T-helper 1 cell treated with Interleukin-12 subunit alpha and Interleukin-12 subunit beta and Interleukin-4 antibody, amounts not matched to agents 30 μg/mL and 1 μg/mL, for 36 hours (primary cell): ENCODE measurements at regions not wholly inside any gene's neighbourhood (a gene's known extent, or its start where the extent isn't known, plus 50 kb on each side); places are given as distances from the start of the nearest gene placed in this dataset.
A peak's percentile ranks its signal among the peaks of the same experiment; 100 is the strongest.

Source experiments
- H3K27ac Mint-ChIP-seq: one replicate; pipeline ENCODE4 v1.8.0; 2021; ENCODE audit warnings: mild to moderate bottlenecking, mixed read lengths
- H3K27me3 Mint-ChIP-seq: one replicate; pipeline ENCODE4 v1.8.0; 2021; ENCODE audit warnings: low read depth, mixed read lengths
- H3K36me3 Mint-ChIP-seq: one replicate; pipeline ENCODE4 v1.8.0; 2021; ENCODE audit warnings: low read depth, mixed read lengths
- H3K4me1 Mint-ChIP-seq: one replicate; pipeline ENCODE4 v1.8.0; 2021; ENCODE audit warnings: low read depth, mixed read lengths
- H3K4me3 Mint-ChIP-seq: one replicate; pipeline ENCODE4 v1.8.0; 2021; ENCODE audit warnings: mild to moderate bottlenecking, moderate library complexity, mixed read lengths
- H3K9me3 Mint-ChIP-seq: one replicate; pipeline ENCODE4 v1.8.0; 2021; ENCODE audit warnings: mixed read lengths

- peak overlapping the region; percentile 88 for H3K27ac Mint-ChIP-seq
- H3K4me1 Mint-ChIP-seq, result peaks cover 47% of the 10 kb centered on the region
- no peak overlapping the region for H3K4me3 Mint-ChIP-seq
- peaks cover 14% of the 10 kb centered on the region for H3K9me3 Mint-ChIP-seq
- peaks cover 5% of the 10 kb centered on the region for H3K36me3 Mint-ChIP-seq
- no peaks in the 10 kb centered on the region for H3K27me3 Mint-ChIP-seq
Observed at GRCh38 chr6:33861722-33862121, 57.9 kb upstream of the MLN start.

DNA sequence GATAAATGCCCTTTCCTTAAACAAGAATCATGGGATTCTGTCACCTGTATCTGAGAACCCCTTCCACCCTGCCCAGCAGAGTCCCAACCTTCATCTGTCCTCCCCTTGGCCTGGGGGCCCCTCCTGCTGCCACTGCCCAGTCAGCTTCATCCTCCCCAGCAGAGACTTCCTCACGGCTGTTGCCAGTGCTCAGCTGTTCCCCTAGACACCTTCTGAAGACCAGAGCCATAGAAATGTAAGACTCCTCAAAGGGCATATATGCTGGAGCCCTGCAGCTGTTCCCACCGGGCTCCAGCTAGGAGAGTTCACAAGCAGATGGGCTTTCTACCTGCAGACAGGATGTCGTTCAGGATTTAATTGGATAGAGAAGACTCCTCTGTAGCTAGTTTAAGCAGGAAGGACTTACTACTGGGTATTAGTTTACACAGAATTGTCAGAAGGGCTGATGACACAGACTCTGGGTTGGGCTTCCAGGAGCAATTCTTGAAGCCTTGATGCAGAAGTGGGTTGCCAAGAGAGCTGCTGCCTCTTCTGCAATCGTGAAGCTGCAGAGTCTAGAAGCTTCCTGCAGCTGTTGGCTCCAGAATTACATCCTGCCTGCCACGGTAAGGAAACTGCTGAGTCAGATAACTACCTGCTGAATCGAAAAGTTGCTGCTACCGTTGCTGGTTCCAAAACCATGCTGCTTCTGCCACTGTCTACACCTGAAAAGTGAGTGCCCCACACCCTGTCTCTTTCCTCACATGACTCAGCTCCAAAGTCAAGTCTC lies 57.1 kb upstream of the MLN start:
- Mint-ChIP-seq H3K27ac (peak overlapping the region; percentile 88), H3K4me3 (peak overlapping the region; percentile 11), H3K9me3 (peaks cover 8% of the 10 kb centered on the region), H3K27me3 (no peaks in the 10 kb centered on the region), H3K36me3 (peaks cover 4% of the 10 kb centered on the region), H3K4me1 (peaks cover 51% of the 10 kb centered on the region)

GRCh38 chr6:33860006-33860405 lies 56.2 kb upstream of the MLN start:
- H3K4me1 Mint-ChIP-seq, result peaks cover 53% of the 10 kb centered on the region
- H3K9me3 Mint-ChIP-seq, result peaks cover 1% of the 10 kb centered on the region
- H3K36me3 Mint-ChIP-seq, result peaks cover 4% of the 10 kb centered on the region
- no peaks in the 10 kb centered on the region for H3K27me3 Mint-ChIP-seq
- no peak overlapping the region for H3K4me3 Mint-ChIP-seq
- no peak overlapping the region for H3K27ac Mint-ChIP-seq

- Mint-ChIP-seq H3K27ac (no peak overlapping the region), H3K36me3 (peaks cover 1% of the 10 kb centered on the region), H3K4me1 (peaks cover 55% of the 10 kb centered on the region), H3K9me3 (no peaks in the 10 kb centered on the region), H3K4me3 (no peak overlapping the region), H3K27me3 (peaks cover 9% of the 10 kb centered on the region)
Observed at GRCh38 chr6:33858804-33859505, 55.2 kb upstream of the MLN start.

GRCh38 chr6:33857932-33858475 lies 54.2 kb upstream of the MLN start:
- no peak overlapping the region for H3K27ac Mint-ChIP-seq
- H3K27me3 Mint-ChIP-seq, result peaks cover 9% of the 10 kb centered on the region
- peaks cover 50% of the 10 kb centered on the region for H3K4me1 Mint-ChIP-seq
- no peaks in the 10 kb centered on the region for H3K9me3 Mint-ChIP-seq
- H3K36me3 Mint-ChIP-seq, result no peaks in the 10 kb centered on the region
- H3K4me3 Mint-ChIP-seq, result no peak overlapping the region

DNA sequence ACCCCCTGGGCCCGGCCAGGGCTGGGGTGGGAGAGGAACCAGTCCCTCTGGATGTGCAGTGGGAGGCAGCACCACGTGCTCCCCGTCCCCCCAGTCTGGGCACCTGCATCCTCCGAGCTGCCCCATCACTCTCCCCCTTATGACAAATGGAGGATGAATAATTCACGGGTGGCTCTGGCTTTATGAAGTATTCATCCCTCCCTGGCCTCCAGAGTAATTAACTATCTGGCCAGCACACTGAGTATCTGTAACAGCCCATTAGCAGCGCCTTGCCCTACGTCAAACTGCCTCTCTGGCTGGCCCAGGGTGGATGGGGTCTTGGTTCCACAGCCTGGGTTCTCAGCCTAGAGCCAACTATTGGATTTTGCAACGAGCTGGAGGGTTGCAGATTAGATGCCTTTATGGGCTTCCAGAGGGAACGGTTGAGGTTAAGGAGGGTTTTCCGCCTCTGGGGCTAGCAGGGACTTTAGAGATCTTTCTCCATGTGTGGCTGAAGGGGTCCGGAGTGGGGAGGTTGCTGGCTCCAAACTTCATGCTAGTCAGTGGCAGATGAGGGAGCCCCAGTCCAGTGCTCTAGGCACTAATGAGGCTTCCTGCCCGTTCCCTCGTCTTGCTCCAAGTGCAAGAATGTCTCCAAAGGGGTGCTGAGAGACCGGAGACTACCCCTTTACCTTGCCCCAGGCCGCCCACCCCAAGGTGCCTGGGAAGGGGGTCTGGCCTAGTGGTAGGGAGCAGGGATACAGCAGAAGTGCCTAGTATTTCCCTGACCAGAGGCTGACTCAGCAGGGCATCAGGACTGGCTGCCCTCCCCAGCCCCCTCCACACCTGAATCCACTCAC lies 53.5 kb upstream of the MLN start:
- no peaks in the 10 kb centered on the region for H3K9me3 Mint-ChIP-seq
- no peaks in the 10 kb centered on the region for H3K36me3 Mint-ChIP-seq
- peaks cover 9% of the 10 kb centered on the region for H3K27me3 Mint-ChIP-seq
- H3K4me3 Mint-ChIP-seq, result no peak overlapping the region
- H3K27ac Mint-ChIP-seq, result no peak overlapping the region
- peaks cover 51% of the 10 kb centered on the region for H3K4me1 Mint-ChIP-seq

- peaks cover 9% of the 10 kb centered on the region for H3K27me3 Mint-ChIP-seq
- peak overlapping the region; percentile 10 for H3K4me3 Mint-ChIP-seq
- H3K4me1 Mint-ChIP-seq, result peaks cover 44% of the 10 kb centered on the region
- no peaks in the 10 kb centered on the region for H3K9me3 Mint-ChIP-seq
- no peaks in the 10 kb centered on the region for H3K36me3 Mint-ChIP-seq
- H3K27ac Mint-ChIP-seq, result peak overlapping the region; percentile 62
Observed at GRCh38 chr6:33856655-33857054, 52.9 kb upstream of the MLN start.

- Mint-ChIP-seq H3K9me3 (no peaks in the 10 kb centered on the region), H3K4me3 (peak overlapping the region; percentile 10), H3K4me1 (peaks cover 39% of the 10 kb centered on the region), H3K27me3 (peaks cover 12% of the 10 kb centered on the region), H3K36me3 (no peaks in the 10 kb centered on the region), H3K27ac (no peak overlapping the region)
Observed at GRCh38 chr6:33856031-33856590, 52.3 kb upstream of the MLN start.

DNA sequence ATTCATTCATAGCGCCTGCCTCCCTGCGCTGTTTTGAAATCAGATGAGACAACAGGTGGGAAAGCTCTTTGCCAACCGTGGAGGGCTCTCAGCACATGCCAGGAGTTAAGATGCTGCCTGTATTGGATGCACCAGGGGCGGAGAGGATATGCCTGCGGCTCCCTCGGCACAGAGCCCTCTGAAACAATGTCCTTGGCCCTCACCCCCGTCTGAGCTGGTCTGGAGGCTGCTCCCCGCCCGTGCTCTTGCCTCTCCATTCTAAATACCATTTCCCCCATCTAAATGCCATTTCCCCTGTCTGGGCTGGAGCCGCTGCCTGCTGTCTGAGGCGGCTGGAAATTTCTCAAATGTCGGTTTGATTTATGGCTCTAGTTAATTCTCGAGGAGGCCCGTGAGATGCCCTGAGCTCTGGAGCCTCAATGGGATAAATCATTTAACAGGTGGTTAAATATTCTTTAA lies 50.8 kb upstream of the MLN start:
- Mint-ChIP-seq H3K4me3 (no peak overlapping the region), H3K4me1 (peaks cover 32% of the 10 kb centered on the region), H3K27ac (no peak overlapping the region), H3K36me3 (no peaks in the 10 kb centered on the region), H3K9me3 (no peaks in the 10 kb centered on the region), H3K27me3 (peaks cover 18% of the 10 kb centered on the region)

DNA sequence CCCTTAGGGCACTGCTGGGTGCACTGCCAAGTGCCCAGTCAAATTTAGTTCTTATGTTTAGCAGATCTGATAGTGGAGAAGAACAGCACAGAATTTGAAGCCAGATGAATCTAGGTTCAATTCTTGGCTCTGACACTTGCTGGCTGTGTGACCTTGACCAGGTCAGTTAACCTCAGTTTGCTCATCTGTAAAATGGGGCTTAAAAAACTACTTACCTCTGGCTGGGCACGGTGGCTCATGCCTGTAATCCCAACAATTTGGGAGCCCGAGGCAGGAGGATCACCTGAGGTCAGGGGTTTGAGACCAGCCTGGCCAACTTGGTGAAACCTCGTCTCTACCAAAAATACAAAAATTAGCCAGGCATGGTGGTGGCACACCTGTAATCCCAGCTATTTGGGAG lies 49.9 kb upstream of the MLN start:
- Mint-ChIP-seq H3K36me3 (no peaks in the 10 kb centered on the region), H3K4me3 (no peak overlapping the region), H3K27ac (no peak overlapping the region), H3K27me3 (peaks cover 18% of the 10 kb centered on the region), H3K9me3 (no peaks in the 10 kb centered on the region), H3K4me1 (peaks cover 28% of the 10 kb centered on the region)
